AG20443 (cell line): ENCODE measurements at regions not wholly inside any gene's neighbourhood (a gene's known extent, or its start where the extent isn't known, plus 50 kb on each side); places are given as distances from the start of the nearest gene placed in this dataset.
"Not testable (repeated sequence)": the region's sequence is repeated elsewhere in the genome, so short reads cannot be mapped to it uniquely, and the experiment has no call there.

Experiments
- DNase-seq: peaks from one replicate; pipeline ENCODE4 v3.0.0; 2012; ENCODE audit warnings: low spot score, mixed read lengths

DNA sequence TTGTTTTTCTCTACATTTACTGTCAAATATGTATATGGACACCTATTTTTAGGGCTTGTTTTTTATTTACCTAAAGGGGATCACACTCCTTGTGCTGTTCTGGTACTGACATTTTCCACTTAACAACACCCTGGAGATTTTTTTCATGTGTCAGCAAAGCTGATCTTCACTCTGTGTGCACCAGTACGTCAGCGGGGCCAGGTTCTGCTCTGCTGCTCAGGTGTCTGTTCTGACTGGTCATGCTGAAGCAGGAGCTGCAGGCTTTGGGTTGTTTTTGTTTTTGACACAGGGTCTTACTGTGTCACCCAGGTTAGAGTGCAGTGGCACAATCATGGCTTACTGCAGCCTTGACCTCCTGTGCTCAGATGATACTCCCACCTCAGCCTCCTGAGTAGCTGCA lies 81.9 kb upstream of the CCND2 start:
- no peak for DNase-seq

DNA sequence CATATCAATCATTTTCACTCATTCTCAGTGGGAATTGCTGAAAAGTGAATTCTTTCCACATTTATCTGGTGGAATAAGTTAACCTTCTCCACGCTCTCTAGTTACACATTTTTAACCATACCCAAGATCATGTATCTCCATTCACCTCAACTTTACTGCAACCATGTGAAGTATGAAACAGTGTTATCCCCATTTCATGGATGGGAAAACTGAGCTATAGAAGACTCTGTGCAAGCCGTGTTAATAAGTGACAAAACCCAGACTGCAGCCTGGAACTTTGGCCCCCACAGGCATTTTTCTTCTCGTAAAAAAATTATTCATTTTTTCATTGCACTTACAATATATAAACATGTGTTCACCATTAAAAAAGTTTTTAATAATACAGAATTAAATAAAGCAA lies 82.4 kb upstream of the CCND2 start:
- no peak for DNase-seq

- no peak for DNase-seq
Observed at GRCh38 chr12:4190366-4191063, 83.0 kb upstream of the CCND2 start.

- no peak for DNase-seq
Observed at GRCh38 chr12:4189721-4190120, 83.8 kb upstream of the CCND2 start.

GRCh38 chr12:4187916-4188315 lies 85.6 kb upstream of the CCND2 start:
- no peak for DNase-seq

DNA sequence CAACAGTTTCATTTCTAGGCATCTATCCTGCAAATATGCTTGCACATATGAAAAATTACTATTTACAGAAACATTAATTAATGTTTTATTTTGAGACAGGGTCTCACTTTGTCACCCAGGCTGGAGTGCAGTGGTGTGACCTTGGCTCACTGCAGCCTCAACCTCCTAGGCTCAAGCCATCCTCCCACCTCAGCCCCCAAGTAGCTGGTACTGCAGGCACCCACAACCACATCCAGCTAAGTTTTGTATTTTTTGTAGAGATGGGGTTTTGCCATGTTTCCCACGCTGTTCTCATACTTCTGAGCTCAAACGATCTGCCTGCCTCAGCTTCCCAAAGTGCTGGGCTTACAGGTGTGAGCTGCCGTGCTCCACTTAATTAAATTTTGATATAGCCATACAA lies 86.2 kb upstream of the CCND2 start:
- DNase-seq = not testable (repeated sequence)

DNA sequence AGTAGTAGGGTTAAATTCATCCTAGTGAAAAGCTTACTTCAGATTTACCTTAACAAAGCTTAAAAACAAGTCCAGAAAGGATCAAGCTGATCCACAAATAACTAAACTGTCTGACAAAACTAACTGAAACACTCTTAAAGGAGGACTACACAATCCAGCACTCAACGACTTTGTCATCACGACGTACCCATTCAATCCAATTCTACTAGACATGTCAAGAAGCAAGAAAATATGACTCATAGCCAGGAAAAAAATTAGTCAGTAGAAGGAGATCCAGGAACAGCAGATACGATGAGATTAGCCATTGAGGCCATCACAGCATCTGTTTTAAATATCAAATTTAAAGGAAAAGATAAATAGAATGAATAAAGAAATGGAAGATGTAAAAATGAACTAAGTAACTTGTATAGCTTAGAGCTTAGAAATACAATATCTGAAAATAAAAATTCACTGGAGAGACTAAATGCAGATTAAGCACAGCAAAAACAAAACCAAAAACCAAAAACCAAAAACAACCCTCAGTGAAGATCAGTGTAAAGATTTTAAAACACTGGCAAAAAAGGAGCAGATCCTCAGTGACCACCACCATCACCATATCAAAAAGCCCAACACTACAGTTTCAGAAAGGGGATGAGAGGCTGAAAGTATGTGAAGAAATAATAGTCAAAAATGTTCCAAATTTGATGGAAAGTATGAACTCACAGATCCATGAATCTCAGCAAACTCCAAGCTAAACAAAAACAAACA lies 95.0 kb upstream of the CCND2 start:
- DNase-seq = no peak

DNA sequence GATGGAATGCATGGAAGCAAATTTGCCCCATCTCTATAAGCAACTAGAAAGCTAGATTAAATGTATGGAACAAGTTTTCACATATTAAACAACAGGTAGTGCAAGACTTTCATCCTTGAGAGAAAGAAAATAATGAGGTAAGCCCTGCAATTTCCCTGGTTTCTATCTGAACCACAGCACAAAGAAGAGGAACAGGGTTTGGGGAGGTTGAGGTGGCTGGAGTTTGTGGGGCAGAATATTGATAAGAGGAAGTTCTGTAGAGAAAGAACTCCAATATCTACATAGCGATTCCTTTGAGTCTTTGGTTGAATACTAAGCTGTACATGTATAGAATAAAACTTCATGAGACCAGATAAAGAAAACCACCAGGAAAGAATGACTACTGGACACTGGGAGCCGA lies 96.3 kb upstream of the CCND2 start:
- DNase-seq = no peak

GRCh38 chr12:4176168-4176567 lies 97.4 kb upstream of the CCND2 start:
- no peak for DNase-seq

DNA sequence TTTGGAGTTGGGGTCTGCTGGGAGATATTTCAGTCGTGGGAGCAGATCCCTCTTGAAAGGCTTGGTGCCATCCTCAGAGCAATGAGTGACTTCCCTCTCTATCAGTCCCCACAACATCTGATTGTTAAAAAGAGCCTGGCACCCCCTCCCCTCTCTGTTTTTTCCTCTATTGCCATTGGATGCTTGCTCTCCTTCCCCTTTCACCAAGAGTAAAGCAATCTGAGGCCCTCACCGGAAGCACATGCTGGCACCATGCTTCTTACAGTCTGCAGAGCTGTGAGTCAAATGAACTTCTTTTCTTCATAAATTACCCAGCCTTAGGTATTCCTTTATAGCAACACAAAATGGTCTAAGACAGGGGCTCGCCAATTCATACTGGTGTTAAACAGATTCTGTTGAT lies 99.1 kb upstream of the CCND2 start:
- DNase-seq = no peak

DNA sequence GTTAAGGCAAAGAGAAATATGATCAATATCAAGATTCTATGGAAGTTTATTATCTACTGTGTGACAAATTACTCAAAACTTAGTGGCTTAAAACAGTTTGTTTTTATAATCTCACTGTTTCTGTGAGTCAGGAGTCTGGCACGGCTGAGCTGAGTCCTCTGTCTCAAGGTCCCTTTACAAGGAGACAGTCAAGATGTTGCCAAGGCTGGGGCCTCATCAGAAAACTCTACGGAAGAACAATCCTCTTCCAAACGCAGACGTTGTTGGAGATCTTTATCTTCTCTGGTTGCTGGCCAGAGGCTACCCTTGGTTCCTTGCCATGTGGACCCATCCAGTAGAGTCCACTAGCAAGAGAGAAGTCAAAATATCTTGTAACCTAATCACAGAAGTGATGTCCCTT lies 100.6 kb upstream of the CCND2 start:
- DNase-seq = no peak

GRCh38 chr12:4171742-4172141 lies 101.8 kb upstream of the CCND2 start:
- no peak for DNase-seq

DNA sequence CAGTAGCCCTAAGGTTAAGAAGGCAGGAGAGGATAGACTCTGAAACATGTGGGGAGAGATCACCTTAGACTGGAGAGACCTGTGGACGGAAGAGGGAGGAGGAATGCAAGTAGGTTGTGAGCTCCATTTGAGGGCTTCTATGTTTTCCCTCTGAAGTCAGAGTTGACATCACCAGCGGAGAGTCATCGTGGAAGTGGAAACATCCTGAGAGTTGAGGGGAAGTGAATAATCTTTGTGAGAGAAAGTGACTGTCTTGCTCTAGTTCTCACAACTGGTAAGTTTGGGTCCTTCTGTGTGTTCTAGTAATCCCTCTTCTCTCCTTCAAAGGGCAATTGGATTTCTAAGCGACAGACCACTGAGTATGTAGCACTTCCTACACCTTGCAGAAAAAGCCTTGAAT lies 103.6 kb upstream of the CCND2 start:
- no peak for DNase-seq

DNA sequence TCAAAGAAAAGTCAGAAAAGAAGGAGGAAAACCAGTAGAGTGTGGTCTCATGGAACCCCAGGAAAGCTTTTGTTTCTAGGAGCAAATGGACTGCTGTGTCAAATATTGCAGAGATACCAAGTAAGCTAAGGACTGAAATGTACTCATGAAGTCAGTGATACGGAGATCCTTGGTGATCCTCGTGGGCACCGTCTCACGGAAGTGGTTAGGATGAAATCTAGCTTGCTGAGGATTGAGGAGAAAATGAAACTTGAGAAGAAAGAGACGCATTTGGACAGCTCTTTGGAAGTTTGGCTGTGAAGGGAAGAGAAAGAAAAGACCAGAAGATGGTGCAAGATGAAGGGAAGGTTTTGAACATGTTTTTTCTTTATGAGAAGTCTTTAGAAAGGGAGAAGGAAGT lies 104.0 kb upstream of the CCND2 start:
- no peak for DNase-seq

DNA sequence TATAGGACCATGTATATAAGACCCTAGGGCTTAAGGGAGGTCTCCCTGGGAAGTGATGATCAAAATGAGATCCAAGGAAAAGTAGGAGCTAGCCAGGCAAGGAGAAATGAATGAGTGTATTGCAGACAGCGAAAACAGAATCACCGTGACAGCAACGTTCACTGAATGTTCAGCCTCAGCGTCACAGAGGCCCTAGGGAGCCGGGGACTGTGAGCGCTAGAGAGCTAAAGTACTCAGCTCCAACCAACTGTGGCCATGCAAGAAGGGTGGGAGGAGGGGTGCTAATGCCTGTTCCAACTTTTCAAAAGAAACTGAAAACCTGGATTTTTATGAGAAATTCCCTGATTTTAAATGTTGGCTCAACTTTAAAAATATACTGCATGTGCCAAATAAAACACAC lies 105.5 kb upstream of the CCND2 start:
- DNase-seq = no peak

GRCh38 chr12:4164559-4165558 lies 108.7 kb upstream of the CCND2 start:
- peak; percentile 61 for DNase-seq

GRCh38 chr12:4164188-4164558 lies 109.4 kb upstream of the CCND2 start:
- DNase-seq = no peak

GRCh38 chr12:4161718-4162117 lies 111.8 kb upstream of the CCND2 start:
- no peak for DNase-seq

- no peak for DNase-seq
Observed at GRCh38 chr12:4160314-4161040, 113.1 kb upstream of the CCND2 start.

GRCh38 chr12:4159851-4160250 lies 113.7 kb upstream of the CCND2 start:
- DNase-seq = no peak

- no peak for DNase-seq
Observed at GRCh38 chr12:4158306-4158705, 115.3 kb upstream of the CCND2 start.

GRCh38 chr12:4157122-4157521 lies 116.4 kb upstream of the CCND2 start:
- DNase-seq = no peak
